ENCODE measurements at regions not wholly inside any gene's neighbourhood (a gene's known extent, or its start where the extent isn't known, plus 50 kb on each side); places are given as distances from the start of the nearest gene placed in this dataset.

- WGBS, 2 donors = 90% methylated on average over 5 of the region's 5 CpGs
- Histone ChIP-seq H3K36me3 (no peaks in the 10 kb centered on the region), H3K4me1 (no peaks in the 10 kb centered on the region), H3K4me3 (no peak overlapping the region), H3K9me3 (no peaks in the 10 kb centered on the region), H3K27me3 (no peaks in the 10 kb centered on the region), H3K27ac (no peak overlapping the region)
- TF ChIP-seq POLR2A (IDR thresholded peaks at IDR 0.05) = no peak
- no peak for TF ChIP-seq POLR2AphosphoS5 (IDR thresholded peaks at IDR 0.05)
- no peak for TF ChIP-seq CTCF (IDR thresholded peaks at IDR 0.05)
- no peak for TF ChIP-seq EP300 (IDR thresholded peaks at IDR 0.05)
- DNase-seq = no peak
- no peak for ATAC-seq (ENCODE audit: low FRiP score in 2 of 2)
Observed at GRCh38 chr18:24949908-24950307, 402.1 kb downstream of the ZNF521 start.

- Histone ChIP-seq H3K27ac (no peak overlapping the region), H3K27me3 (no peaks in the 10 kb centered on the region), H3K4me1 (no peaks in the 10 kb centered on the region), H3K36me3 (no peaks in the 10 kb centered on the region), H3K4me3 (no peak overlapping the region), H3K9me3 (no peaks in the 10 kb centered on the region)
- TF ChIP-seq POLR2A (IDR thresholded peaks at IDR 0.05) (no peak), CTCF (IDR thresholded peaks at IDR 0.05) (no peak), POLR2AphosphoS5 (IDR thresholded peaks at IDR 0.05) (no peak), EP300 (IDR thresholded peaks at IDR 0.05) (no peak)
- ATAC-seq (ENCODE audit: low FRiP score in 2 of 2) (no peak), DNase-seq (no peak)
- WGBS, 2 donors = 55 to 77% methylated on average over 1 of the region's 1 CpG
Observed at GRCh38 chr18:24954341-24954740, 397.6 kb downstream of the ZNF521 start.

GRCh38 chr18:24958001-24958400 lies 394.0 kb downstream of the ZNF521 start:
- DNase-seq = no peak
- Histone ChIP-seq H3K4me1 (no peaks in the 10 kb centered on the region), H3K9me3 (no peaks in the 10 kb centered on the region), H3K27me3 (no peaks in the 10 kb centered on the region), H3K4me3 (no peak overlapping the region), H3K36me3 (no peaks in the 10 kb centered on the region), H3K27ac (no peak overlapping the region)
- no peak for ATAC-seq (ENCODE audit: low FRiP score in 2 of 2)
- 84 to 85% methylated on average over 2 of the region's 2 CpGs for WGBS, 2 donors
- TF ChIP-seq POLR2A (IDR thresholded peaks at IDR 0.05) = no peak
- TF ChIP-seq POLR2AphosphoS5 (IDR thresholded peaks at IDR 0.05) = no peak
- no peak for TF ChIP-seq EP300 (IDR thresholded peaks at IDR 0.05)
- no peak for TF ChIP-seq CTCF (IDR thresholded peaks at IDR 0.05)

- DNase-seq = no peak
- no peak for TF ChIP-seq POLR2A (IDR thresholded peaks at IDR 0.05)
- no peak for TF ChIP-seq EP300 (IDR thresholded peaks at IDR 0.05)
- no peak for TF ChIP-seq POLR2AphosphoS5 (IDR thresholded peaks at IDR 0.05)
- TF ChIP-seq CTCF (IDR thresholded peaks at IDR 0.05) = no peak
- Histone ChIP-seq H3K4me1 (no peaks in the 10 kb centered on the region), H3K27ac (no peak overlapping the region), H3K4me3 (no peak overlapping the region), H3K36me3 (no peaks in the 10 kb centered on the region), H3K27me3 (no peaks in the 10 kb centered on the region), H3K9me3 (no peaks in the 10 kb centered on the region)
- no peak for ATAC-seq (ENCODE audit: low FRiP score in 2 of 2)
- 79 to 85% methylated on average over 7 of the region's 7 CpGs for WGBS, 2 donors
Observed at GRCh38 chr18:24959051-24959476, 392.9 kb downstream of the ZNF521 start.

- Histone ChIP-seq H3K27ac (no peak overlapping the region), H3K27me3 (no peaks in the 10 kb centered on the region), H3K36me3 (no peaks in the 10 kb centered on the region), H3K4me3 (no peak overlapping the region), H3K4me1 (no peaks in the 10 kb centered on the region), H3K9me3 (no peaks in the 10 kb centered on the region)
- no peak for DNase-seq
- 64 to 65% methylated on average over 4 of the region's 4 CpGs for WGBS, 2 donors
- TF ChIP-seq POLR2AphosphoS5 (IDR thresholded peaks at IDR 0.05) (no peak), CTCF (IDR thresholded peaks at IDR 0.05) (no peak), EP300 (IDR thresholded peaks at IDR 0.05) (no peak), POLR2A (IDR thresholded peaks at IDR 0.05) (no peak)
- ATAC-seq (ENCODE audit: low FRiP score in 2 of 2) = no peak
Observed at GRCh38 chr18:24964216-24964615, 387.8 kb downstream of the ZNF521 start.
